Breast epithelium (tissue), 3 donors: ENCODE measurements at regions not wholly inside any gene's neighbourhood (a gene's known extent, or its start where the extent isn't known, plus 50 kb on each side); places are given as distances from the start of the nearest gene placed in this dataset.

Experiments
- CTCF ChIP-seq, 3 donors: fragments of 450-650 bp; IDR thresholded peaks; one replicate each; pipeline ENCODE4 v1.5.1; 2016 to 2017; ENCODE audit warnings: antibody characterized with exemption in 3 of 3, mild to moderate bottlenecking in 3 of 3, moderate library complexity in 3 of 3
- POLR2A ChIP-seq: fragments of 450-650 bp; IDR thresholded peaks from one replicate; pipeline ENCODE4 v1.6.1; 2016; ENCODE audit warnings: antibody characterized with exemption, mild to moderate bottlenecking, moderate library complexity
- POLR2AphosphoS5 ChIP-seq, 3 donors: sonication (generic); formaldehyde crosslinking; IDR thresholded peaks; one replicate each; pipeline ENCODE4 v1.6.1; 2017; ENCODE audit warnings: antibody characterized with exemption in 3 of 3

GRCh38 chr19:23520441-23520840, 125.2 kb upstream of the ZNF91 start:
- no peak for TF ChIP-seq POLR2AphosphoS5 (IDR thresholded peaks at IDR 0.05)
- no peak for TF ChIP-seq CTCF (IDR thresholded peaks at IDR 0.05)
- no peak for TF ChIP-seq POLR2A
